Breast epithelium (tissue), 4 donors: ENCODE measurements at regions not wholly inside any gene's neighbourhood (a gene's known extent, or its start where the extent isn't known, plus 50 kb on each side); places are given as distances from the start of the nearest gene placed in this dataset.

ENCODE experiments used
- DNase-seq, 2 donors: peaks; one replicate each; pipeline ENCODE4 v3.0.0-alpha.2; 2019; ENCODE audit warnings: low spot score in 2 of 2
- H3K27ac ChIP-seq, 2 donors: fragments of 200-600 bp; sonication (generic) in 1 of 2; one replicate each; pipeline ENCODE4 v1.5.1; 2016 to 2019; ENCODE audit warnings: mild to moderate bottlenecking in 1 of 2
- H3K27me3 ChIP-seq, 2 donors: fragments of 200-600 bp; sonication (generic) in 1 of 2; one replicate each; pipeline versions ENCODE4 v1.5.1 to v1.6.0; 2017 to 2019; ENCODE audit warnings: control low read depth in 1 of 2, mild to moderate bottlenecking in 1 of 2
- H3K36me3 ChIP-seq: fragments of 200-600 bp; one replicate; pipeline ENCODE4 v1.5.1; 2019
- H3K4me1 ChIP-seq, 2 donors: fragments of 200-600 bp; sonication (generic); one replicate each; pipeline ENCODE4 v1.5.1; 2016 to 2019; ENCODE audit warnings: control low read depth in 1 of 2
- H3K4me3 ChIP-seq, 3 donors: fragments of 200-600 bp; sonication (generic); 1 replicate in 2 of 3; 2 replicates in 1 of 3; pipeline ENCODE4 v1.5.1; 2016 to 2019; ENCODE audit warnings: mild to moderate bottlenecking in 3 of 3, moderate library complexity in 2 of 3
- H3K9me3 ChIP-seq, 2 donors: fragments of 200-600 bp; sonication (generic) in 1 of 2; one replicate each; pipeline ENCODE4 v1.5.1; 2016 to 2019; ENCODE audit warnings: control low read depth in 1 of 2
- CTCF ChIP-seq, 3 donors: fragments of 450-650 bp; IDR thresholded peaks; one replicate each; pipeline ENCODE4 v1.5.1; 2016 to 2017; ENCODE audit warnings: antibody characterized with exemption in 3 of 3, mild to moderate bottlenecking in 3 of 3, moderate library complexity in 3 of 3
- POLR2A ChIP-seq: fragments of 450-650 bp; IDR thresholded peaks from one replicate; pipeline ENCODE4 v1.6.1; 2016; ENCODE audit warnings: antibody characterized with exemption, mild to moderate bottlenecking, moderate library complexity
- POLR2AphosphoS5 ChIP-seq, 3 donors: sonication (generic); formaldehyde crosslinking; IDR thresholded peaks; one replicate each; pipeline ENCODE4 v1.6.1; 2017; ENCODE audit warnings: antibody characterized with exemption in 3 of 3
- intact Hi-C: fragments of 100-400 bp; cut with DNase I; formaldehyde crosslinking; loops from one replicate; pipeline ENCODE4 v1.15.1; 2023; ENCODE audit warnings: low total_unique reads

DNA sequence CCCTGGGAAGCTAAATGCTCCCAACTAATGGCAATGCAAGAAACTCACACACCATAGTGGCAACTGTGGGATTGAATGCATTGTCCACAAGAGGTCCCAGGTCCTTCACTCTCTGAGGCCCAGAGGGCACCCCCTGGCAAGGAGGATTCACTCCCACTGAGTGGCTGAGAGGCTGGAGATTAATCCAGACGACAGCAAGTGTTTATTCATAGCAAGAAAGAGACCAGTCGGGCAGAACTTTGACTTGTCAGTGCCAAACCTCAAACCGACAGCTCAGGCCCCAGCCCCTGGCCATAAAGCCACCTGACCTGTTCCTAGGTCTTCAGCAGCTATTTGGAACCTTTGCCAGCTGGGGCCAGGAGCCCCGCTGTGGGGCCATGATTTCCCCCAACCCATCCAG lies 54.5 kb upstream of the MPEG1 start:
- H3K4me3 ChIP-seq = no peak overlapping the region
- no peaks in the 10 kb centered on the region for H3K36me3 ChIP-seq
- no peaks in the 10 kb centered on the region for H3K9me3 ChIP-seq
- intact Hi-C loops = no loop called here
- H3K4me1 ChIP-seq = no peaks in the 10 kb centered on the region
- TF ChIP-seq CTCF (IDR thresholded peaks at IDR 0.05) (no peak), POLR2AphosphoS5 (IDR thresholded peaks at IDR 0.05) (no peak), POLR2A (no peak)
- no peaks in the 10 kb centered on the region for H3K27me3 ChIP-seq
- peak overlapping the region; percentile 66 to 70 for H3K27ac ChIP-seq
- peak in 1 of 2 donors; percentile 45 for DNase-seq

DNA sequence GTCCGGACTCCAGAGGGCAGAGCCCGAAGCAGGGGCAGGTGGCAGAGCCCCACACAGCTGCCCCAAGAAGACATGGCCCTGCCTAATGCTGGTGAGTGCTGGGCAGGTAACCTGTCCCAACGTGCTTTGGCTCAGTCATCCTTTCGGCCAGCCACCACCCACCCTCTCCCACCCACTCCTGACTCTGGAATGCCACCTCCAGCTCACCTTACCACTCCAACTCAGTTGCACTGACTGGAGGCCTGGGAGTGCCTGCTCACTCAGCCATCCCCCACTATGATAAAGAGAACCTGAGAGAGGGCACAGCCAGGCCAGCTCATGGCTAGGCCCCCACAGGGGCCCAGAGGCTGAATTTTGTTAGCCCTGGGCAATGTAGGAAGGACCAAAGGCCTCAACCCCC lies 53.8 kb upstream of the MPEG1 start:
- no peak overlapping the region for H3K4me3 ChIP-seq
- TF ChIP-seq POLR2AphosphoS5 (IDR thresholded peaks at IDR 0.05) (no peak), POLR2A (no peak)

DNA sequence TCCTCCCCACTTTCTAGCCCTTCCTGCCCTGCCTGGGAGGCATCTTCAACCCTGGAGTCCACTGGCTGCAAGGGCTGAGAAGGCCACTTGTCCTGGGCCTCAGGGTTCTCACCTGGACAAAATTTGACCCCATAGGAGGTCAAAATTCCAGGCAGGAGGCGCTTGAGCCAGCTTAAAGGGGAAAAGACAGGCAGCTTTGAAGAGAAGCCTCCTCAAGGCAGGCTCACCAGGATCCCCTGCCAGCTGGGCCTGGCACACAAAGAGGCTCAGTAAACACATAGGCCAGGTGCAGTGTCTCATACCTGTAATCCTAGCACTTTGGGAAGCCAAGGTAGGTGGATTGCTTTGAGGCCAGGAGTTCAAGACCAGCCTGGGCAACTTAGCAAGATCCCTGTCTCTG lies 53.0 kb upstream of the MPEG1 start:
- H3K9me3 ChIP-seq = no peaks in the 10 kb centered on the region
- no peak overlapping the region for H3K4me3 ChIP-seq
- no peak overlapping the region for H3K27ac ChIP-seq
- intact Hi-C loops = no loop called here
- no peaks in the 10 kb centered on the region for H3K36me3 ChIP-seq
- TF ChIP-seq CTCF (IDR thresholded peaks at IDR 0.05) (no peak), POLR2A (no peak), POLR2AphosphoS5 (IDR thresholded peaks at IDR 0.05) (no peak)
- H3K27me3 ChIP-seq = no peaks in the 10 kb centered on the region
- no peaks in the 10 kb centered on the region for H3K4me1 ChIP-seq
- no peak for DNase-seq

More for the DNA sequence above, 53.8 kb upstream of the MPEG1 start:
- Histone ChIP-seq H3K27me3 (no peaks in the 10 kb centered on the region), H3K4me1 (no peaks in the 10 kb centered on the region), H3K9me3 (no peaks in the 10 kb centered on the region), H3K36me3 (no peaks in the 10 kb centered on the region), H3K27ac (peak overlapping the region; percentile 66 to 70)
- no peak for DNase-seq
- intact Hi-C loops = no loop called here

- Histone ChIP-seq H3K4me3 (no peak overlapping the region), H3K27me3 (no peaks in the 10 kb centered on the region), H3K9me3 (no peaks in the 10 kb centered on the region), H3K27ac (no peak overlapping the region), H3K36me3 (no peaks in the 10 kb centered on the region), H3K4me1 (no peaks in the 10 kb centered on the region)
- no peak for TF ChIP-seq CTCF (IDR thresholded peaks at IDR 0.05)
- TF ChIP-seq POLR2AphosphoS5 (IDR thresholded peaks at IDR 0.05) = no peak
- TF ChIP-seq POLR2A = no peak
- intact Hi-C loops = no loop called here
- DNase-seq = no peak
Measured at GRCh38 chr11:59264736-59265135, 52.0 kb upstream of the MPEG1 start.

DNA sequence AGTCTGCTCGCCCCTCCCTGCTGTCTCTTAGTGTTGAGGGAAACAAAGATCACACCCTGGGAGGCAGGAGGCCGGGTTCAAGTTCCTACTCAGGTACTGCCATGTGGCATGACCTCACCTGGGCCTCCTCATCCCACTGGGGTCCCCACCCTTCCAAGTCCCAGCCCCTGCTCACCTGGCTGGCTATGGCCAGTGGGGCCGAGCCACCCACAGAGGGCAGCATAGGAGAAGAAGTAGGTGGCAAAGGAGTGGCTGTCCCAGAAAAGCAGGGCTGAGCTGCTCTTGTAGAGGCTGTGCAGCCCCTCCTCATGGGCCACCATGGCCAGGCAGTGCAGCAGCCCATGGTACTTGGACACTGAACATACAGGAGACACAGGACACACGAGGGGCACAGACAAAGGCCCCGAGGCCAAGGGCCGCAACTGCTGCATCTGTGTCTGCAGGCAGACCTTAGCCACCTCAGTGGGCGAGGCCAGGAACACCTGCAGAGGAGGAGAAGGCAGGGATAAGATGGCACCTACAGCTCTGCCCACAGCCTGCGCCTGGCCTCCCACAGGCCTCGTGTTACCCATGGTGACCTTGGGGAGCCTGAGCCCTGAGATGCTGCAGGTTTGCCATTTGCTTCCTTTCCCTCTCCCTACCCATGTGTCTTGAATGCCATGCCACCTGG lies 50.6 kb upstream of the MPEG1 start:
- H3K27me3 ChIP-seq = no peaks in the 10 kb centered on the region
- H3K36me3 ChIP-seq = no peaks in the 10 kb centered on the region
- TF ChIP-seq CTCF (IDR thresholded peaks at IDR 0.05) = peak in 2 of 3 donors; percentile 34 to 47
- TF ChIP-seq POLR2AphosphoS5 (IDR thresholded peaks at IDR 0.05) = no peak
- no peaks in the 10 kb centered on the region for H3K9me3 ChIP-seq
- H3K4me3 ChIP-seq = no peak overlapping the region
- H3K4me1 ChIP-seq = no peaks in the 10 kb centered on the region
- no peak overlapping the region for H3K27ac ChIP-seq
- no peak for DNase-seq
- intact Hi-C loops = no loop called here
